HG03280 (cell line): ENCODE measurements at regions not wholly inside any gene's neighbourhood (a gene's known extent, or its start where the extent isn't known, plus 50 kb on each side); places are given as distances from the start of the nearest gene placed in this dataset.
A peak's percentile ranks its signal among the peaks of the same experiment; 100 is the strongest.

Experiments used
- ATAC-seq: cut with Tn5 transposase; IDR thresholded peaks from one replicate; pipeline ENCODE4 v1.9.1; 2021; ENCODE audit warnings: mild to moderate bottlenecking, moderate library complexity; ENCODE audit not compliant: unreplicated experiment

GRCh38 chr11:128052912-128053641 is 534.3 kb downstream of the ETS1 start:
- ATAC-seq = no peak

DNA sequence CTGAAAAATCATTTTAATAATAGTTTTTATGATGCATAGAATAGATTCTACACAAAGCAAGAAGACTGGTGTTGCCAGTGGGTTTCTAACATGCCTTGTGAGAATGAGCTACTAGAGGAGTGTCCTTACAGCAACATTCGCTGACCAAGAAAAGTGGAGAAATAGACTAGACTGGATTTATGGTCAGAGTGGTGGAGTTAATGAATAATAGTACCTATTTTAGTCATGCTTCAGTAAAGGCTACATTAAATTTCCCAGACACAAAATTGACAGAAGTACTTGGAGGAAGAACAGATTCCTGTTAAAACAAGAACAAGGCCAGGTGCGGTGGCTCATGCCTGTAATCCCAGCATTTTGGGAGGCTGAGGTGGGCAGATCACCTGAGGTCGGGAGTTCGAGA is 539.2 kb downstream of the ETS1 start:
- no peak for ATAC-seq

- no peak for ATAC-seq
Measured at GRCh38 chr11:128047026-128047425, 540.3 kb downstream of the ETS1 start.

GRCh38 chr11:128046213-128046612 is 541.1 kb downstream of the ETS1 start:
- ATAC-seq = no peak

DNA sequence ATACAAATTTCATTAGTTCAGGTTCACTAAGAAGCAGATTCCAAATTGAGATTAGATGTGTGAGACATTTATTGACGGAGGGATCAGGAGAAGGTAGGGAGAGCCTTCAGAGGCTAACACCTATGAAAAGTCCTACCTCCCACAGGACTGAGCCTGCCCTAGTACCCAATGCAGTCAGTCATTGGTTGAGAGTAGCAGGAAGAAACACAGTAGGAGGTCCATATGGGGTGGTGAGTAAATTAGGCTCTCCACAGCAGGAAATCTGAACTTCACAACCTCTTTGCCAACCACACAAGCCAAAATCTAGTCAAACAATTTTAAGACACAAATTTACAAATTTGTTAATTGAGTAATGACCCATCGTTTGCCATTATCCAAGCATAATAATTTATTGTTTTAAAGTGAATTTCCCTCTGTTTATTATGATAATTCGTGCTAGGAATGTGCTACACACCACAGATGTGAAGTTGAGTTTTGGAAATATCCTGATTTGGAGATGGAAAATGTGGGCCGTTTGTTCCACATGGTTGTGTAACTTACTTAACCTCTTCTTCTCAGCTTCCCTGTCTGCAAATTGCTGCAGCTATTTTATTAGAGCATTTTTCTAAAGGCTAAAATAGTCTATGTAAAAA is 542.1 kb downstream of the ETS1 start:
- ATAC-seq = no peak

GRCh38 chr11:128042290-128042751 is 545.0 kb downstream of the ETS1 start:
- ATAC-seq = no peak

GRCh38 chr11:128040603-128041002 is 546.8 kb downstream of the ETS1 start:
- no peak for ATAC-seq

DNA sequence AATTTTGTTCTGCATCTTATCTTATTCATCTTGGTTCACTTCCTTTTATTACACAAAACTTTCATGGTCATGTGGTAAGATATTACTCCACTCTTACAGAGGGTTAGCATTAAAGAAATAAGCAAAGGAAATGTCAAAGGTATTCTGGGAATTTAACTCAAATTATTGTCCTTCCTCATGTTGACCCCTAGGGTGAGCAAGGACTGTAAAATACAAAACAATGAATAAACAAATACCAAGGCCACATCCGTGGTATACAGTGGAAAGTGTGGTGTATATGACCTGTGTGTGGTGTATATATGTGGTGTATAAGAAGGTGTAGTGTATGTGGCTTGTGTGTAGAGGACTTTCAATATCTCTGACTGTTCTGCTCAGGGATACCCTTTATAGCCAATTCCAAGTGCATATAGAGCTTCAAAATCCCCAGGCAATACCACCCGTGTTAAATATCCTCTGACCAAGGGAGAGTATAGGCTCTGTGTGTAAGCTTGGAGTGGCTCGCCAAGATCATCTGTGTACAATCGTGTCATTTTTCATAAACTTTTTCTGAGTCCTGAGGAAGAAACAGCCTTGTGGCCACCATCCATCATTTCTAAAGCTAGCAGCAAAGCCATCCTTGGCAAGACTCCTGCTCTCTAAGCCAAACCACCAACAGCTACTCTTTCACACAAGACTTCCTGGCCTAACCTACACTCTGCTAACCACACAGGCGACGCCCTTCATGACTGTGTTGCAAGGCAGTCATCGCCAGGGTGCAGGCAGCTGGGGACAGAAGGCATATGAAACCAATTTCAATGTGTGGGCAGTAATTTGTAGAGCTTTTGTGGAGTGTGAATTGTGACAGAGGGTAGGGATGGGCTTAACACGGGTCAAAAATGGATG is 548.0 kb downstream of the ETS1 start:
- ATAC-seq = peak; percentile 85

GRCh38 chr11:128036556-128037093 is 550.7 kb downstream of the ETS1 start:
- no peak for ATAC-seq

DNA sequence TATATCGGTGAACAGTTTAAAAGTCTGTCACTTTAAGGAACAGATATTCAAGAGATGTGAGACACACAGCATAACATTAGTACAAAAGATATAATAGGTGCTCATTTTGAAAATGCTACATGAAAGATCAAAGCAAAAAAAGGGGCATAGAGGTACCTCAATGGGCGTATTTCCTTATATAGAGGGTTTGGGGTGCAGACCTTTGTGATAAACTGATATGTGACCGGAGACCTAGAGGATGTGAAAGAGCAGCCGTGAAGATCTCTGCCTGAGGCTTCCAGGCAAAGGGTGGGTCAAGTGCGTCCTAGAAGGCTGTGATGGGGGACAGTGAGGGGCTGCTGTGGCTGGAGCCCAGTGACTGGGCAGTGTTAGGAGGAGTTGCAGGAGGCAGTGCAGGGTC is 551.4 kb downstream of the ETS1 start:
- ATAC-seq = no peak

DNA sequence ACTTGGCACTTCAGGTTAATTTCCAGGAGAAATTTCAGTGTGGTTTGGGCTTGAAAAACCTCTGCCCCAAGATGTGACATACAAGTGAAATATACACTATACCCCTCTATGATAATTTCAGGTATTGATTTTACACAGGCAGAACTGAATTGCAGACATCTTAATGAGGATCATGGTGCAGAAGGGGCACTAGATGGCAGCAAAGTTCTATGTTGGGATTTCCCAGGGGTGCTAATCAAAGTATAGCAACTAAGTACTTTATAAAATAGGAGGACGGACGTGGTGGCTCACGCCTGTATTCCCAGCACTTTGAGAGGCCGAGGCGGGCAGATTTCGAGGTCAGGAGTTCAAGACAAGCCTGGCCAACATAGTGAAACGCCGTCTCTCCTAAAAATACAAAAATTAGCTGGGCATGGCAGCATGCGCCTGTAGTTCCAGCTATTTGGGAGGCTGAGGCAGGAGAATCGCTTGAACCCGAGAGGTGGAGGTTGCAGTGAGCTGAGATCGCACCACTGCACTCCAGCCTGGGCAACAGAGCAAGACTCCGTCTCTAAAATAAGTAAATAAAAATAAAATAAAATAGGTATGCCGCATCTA is 555.7 kb downstream of the ETS1 start:
- peak; percentile 84 for ATAC-seq

DNA sequence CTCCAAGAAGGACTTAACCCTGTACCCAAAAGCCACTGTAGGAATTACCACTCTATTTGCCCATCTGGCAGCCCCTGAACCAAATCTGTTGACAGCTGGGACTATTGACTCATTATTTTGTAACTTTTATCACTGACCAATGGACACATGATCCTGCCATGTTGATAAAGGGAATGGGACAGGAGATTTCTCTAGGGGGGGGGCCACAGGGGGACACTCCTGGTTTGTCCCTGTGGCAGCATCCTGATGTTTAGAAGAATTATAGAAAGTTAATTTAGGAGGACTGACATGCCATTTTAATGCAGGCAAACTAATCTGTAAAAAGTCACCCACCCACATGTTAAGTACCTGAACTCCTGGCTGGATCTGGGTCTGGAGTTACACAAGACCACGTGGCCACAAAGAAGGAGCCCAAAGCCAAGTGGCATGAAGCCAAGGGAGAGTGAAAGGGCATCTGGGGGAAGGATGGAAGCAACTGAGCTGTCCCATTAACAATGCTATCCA is 558.1 kb downstream of the ETS1 start:
- ATAC-seq = no peak

DNA sequence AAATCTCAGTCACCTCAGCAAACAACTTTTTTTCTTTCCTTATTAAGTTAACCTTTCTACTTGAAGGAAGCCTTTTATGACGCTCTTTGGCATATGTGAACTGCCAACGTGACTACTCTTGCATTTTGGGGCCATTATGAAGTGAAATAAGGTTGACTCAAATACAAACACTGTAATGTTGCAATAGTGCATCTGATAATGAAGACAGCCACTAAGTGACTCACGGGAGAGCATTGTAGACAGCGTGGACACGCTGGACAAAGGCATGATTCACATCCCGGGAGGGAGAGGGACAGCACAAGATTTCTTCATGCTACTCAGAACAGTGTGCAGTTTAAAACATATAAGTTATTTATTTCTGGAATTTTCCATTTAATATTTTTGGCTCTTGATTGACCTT is 560.8 kb downstream of the ETS1 start:
- no peak for ATAC-seq

- no peak for ATAC-seq
Measured at GRCh38 chr11:128022761-128023160, 564.6 kb downstream of the ETS1 start.

DNA sequence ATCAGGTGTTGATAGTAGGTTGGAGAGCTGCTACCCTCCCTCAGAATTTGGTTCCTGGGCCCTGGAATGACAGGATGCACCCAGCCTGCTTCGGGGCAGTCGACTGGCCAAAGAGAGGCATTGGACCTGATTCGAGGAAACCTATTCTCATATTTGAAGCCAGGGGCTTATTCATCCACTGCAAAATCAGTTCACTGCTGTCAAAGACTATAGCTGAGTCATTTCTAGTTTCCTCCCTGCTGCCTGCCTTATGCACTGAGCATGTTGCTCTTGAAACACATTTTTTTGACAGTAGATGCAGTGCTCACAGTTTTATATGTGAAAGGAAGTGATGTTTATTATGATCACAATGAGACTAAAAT is 565.4 kb downstream of the ETS1 start:
- ATAC-seq = no peak

DNA sequence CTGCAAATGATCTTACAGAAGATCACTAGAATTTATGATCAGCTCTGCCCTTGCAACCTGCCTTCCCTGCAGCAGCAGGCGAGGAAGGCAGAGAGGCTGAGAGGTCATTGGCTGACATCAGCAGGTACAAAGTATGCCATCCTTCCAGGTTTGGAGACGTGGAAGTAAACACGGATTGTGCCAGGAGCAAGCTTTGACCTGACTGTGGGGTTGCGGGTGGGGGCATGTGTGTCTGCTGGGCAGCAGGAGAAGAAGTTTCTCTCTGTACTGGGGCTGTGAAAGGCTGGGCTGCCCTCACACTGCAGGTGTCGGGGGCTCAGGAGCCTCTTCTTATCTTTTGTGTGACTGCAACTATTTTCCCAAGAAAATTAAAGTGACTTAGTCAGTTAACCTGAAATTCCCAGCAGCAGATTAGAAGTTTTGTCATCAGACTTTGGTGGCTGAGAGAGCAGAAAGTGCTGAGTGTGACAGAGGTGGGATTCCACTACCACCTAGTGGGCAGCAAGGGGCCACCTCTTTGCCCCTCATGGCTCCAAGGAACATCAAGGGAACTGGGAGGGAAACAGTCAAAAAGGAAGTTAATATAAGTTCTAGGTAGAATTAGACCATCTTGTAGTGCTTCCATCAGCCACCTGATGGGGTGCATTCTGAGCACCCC is 565.9 kb downstream of the ETS1 start:
- ATAC-seq = no peak

- no peak for ATAC-seq
Measured at GRCh38 chr11:128018692-128019091, 568.7 kb downstream of the ETS1 start.

DNA sequence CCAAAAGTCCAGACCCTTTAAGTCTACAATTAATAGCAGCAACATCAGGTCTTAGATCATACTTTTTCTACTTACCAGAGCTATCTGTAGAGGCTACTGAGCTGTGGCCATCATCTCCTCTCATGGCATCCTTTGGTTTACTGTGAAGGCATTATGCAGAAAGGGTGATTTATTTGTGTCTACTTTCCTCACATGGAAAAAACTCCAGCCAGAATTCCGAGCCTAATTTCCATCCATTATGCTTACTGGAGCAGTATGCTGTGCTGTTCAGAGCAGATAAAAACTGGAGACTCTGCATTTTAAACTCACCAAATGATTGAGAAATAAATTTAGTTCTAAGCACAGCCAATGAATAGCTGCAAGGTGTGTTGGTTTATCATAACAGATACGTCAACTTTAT is 581.8 kb downstream of the ETS1 start:
- no peak for ATAC-seq

GRCh38 chr11:127998421-127998820 is 588.9 kb downstream of the ETS1 start:
- ATAC-seq = no peak

DNA sequence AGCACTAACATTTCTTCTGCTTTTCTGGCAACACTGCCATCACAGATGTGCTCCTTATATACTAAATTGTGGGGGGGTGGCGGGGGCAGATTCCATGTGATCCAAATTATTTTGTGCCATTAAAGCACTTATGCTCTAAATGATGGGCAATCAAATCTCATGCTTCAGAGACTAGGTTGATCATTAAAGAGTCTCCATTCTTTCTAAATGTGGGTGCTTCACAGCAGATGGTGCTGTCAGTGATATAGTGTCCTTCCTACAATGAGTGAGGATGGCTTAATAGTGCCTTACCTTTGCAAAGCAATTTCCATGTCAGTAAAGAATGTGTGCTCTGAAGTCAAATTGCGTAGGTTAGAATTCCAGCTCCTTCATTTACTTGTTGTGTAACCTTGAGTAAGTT is 589.8 kb downstream of the ETS1 start:
- no peak for ATAC-seq
